H54 (cell line): ENCODE measurements at regions not wholly inside any gene's neighbourhood (a gene's known extent, or its start where the extent isn't known, plus 50 kb on each side); places are given as distances from the start of the nearest gene placed in this dataset.

Experiments used
- DNase-seq: peaks from one replicate; pipeline ENCODE4 v3.0.0; 2011; ENCODE audit warnings: low spot score, mixed read lengths; ENCODE audit not compliant: insufficient read length
- FAIRE-seq: peaks from 3 replicates; lab custom pipeline; 2011; peaks lifted over from hg19 to GRCh38; lab: Jason Lieb, UNC
- POLR2A ChIP-seq: IDR thresholded peaks from 2 replicates; pipeline ENCODE4 v1.6.1; 2011; ENCODE audit warnings: low read depth, mild to moderate bottlenecking, low read length

- no peak for DNase-seq
- TF ChIP-seq POLR2A = no peak
- no peak for FAIRE-seq
Observed at GRCh38 chr2:12363138-12363537, 353.6 kb upstream of the TRIB2 start.

GRCh38 chr2:12363569-12363968, 353.2 kb upstream of the TRIB2 start:
- DNase-seq (no peak), FAIRE-seq (no peak)
- TF ChIP-seq POLR2A = no peak

GRCh38 chr2:12369566-12369965, 347.2 kb upstream of the TRIB2 start:
- FAIRE-seq = no peak
- no peak for DNase-seq
- TF ChIP-seq POLR2A = no peak

GRCh38 chr2:12376025-12376424, 340.7 kb upstream of the TRIB2 start:
- FAIRE-seq = peak; percentile 75

GRCh38 chr2:12379143-12379542, 337.6 kb upstream of the TRIB2 start:
- DNase-seq (no peak), FAIRE-seq (no peak)
- no peak for TF ChIP-seq POLR2A

More at GRCh38 chr2:12376025-12376424, 340.7 kb upstream of the TRIB2 start:
- no peak for DNase-seq
- TF ChIP-seq POLR2A = no peak

GRCh38 chr2:12381543-12382325, 335.0 kb upstream of the TRIB2 start:
- no peak for FAIRE-seq
- DNase-seq = no peak
- TF ChIP-seq POLR2A = no peak

- no peak for FAIRE-seq
Observed at GRCh38 chr2:12382366-12382765, 334.4 kb upstream of the TRIB2 start.

GRCh38 chr2:12389344-12390045, 327.2 kb upstream of the TRIB2 start:
- FAIRE-seq = peak; percentile 90

More at GRCh38 chr2:12382366-12382765, 334.4 kb upstream of the TRIB2 start:
- no peak for DNase-seq
- TF ChIP-seq POLR2A = no peak

GRCh38 chr2:12391116-12391515, 325.6 kb upstream of the TRIB2 start:
- FAIRE-seq = no peak
- DNase-seq = no peak
- no peak for TF ChIP-seq POLR2A

More at GRCh38 chr2:12389344-12390045, 327.2 kb upstream of the TRIB2 start:
- DNase-seq = peak; percentile 8
- no peak for TF ChIP-seq POLR2A

GRCh38 chr2:12396699-12397098, 320.0 kb upstream of the TRIB2 start:
- DNase-seq = no peak
- TF ChIP-seq POLR2A = no peak
- FAIRE-seq = no peak

GRCh38 chr2:12397854-12398253, 318.9 kb upstream of the TRIB2 start:
- FAIRE-seq = no peak
- DNase-seq = no peak
- no peak for TF ChIP-seq POLR2A

GRCh38 chr2:12399240-12399639, 317.5 kb upstream of the TRIB2 start:
- no peak for FAIRE-seq
- DNase-seq = no peak
- TF ChIP-seq POLR2A = no peak

GRCh38 chr2:12400543-12400942, 316.2 kb upstream of the TRIB2 start:
- TF ChIP-seq POLR2A = no peak
- DNase-seq (no peak), FAIRE-seq (no peak)

GRCh38 chr2:12402440-12403139, 314.1 kb upstream of the TRIB2 start:
- no peak for TF ChIP-seq POLR2A
- DNase-seq (no peak), FAIRE-seq (no peak)

- DNase-seq = no peak
- FAIRE-seq = no peak
- TF ChIP-seq POLR2A = no peak
Observed at GRCh38 chr2:12404497-12404896, 312.2 kb upstream of the TRIB2 start.
